GM19397 (cell line): ENCODE measurements at regions not wholly inside any gene's neighbourhood (a gene's known extent, or its start where the extent isn't known, plus 50 kb on each side); places are given as distances from the start of the nearest gene placed in this dataset.
A peak's percentile ranks its signal among the peaks of the same experiment; 100 is the strongest.
"Not testable (repeated sequence)": the region's sequence is repeated elsewhere in the genome, so short reads cannot be mapped to it uniquely, and the experiment has no call there.

Experiments used
- ATAC-seq: cut with Tn5 transposase; IDR thresholded peaks from one replicate; pipeline ENCODE4 v1.9.1; 2021; ENCODE audit warnings: mild to moderate bottlenecking, moderate library complexity; ENCODE audit not compliant: unreplicated experiment

GRCh38 chr5:117599811-117600210, 1025.2 kb upstream of the SEMA6A start:
- ATAC-seq, result not testable (repeated sequence)

DNA sequence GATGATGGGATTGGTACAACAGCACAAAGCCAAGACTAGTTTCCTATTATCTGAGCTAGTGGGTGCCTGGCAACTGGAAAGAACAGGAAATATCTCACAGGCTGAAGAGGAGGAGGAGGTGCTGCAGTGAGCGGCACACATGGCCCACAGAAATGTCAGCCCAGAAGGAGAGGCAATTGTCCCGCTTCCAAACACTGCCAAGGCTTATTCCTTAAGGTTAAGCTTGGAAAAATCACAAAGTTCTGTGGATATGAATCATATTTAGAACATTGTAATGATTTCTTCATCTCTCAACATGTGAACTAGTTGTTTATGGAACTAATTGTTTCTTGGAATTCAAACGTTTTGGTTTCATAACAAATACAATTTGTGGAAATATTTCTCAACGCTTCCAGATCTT, 1019.5 kb upstream of the SEMA6A start:
- no peak for ATAC-seq

DNA sequence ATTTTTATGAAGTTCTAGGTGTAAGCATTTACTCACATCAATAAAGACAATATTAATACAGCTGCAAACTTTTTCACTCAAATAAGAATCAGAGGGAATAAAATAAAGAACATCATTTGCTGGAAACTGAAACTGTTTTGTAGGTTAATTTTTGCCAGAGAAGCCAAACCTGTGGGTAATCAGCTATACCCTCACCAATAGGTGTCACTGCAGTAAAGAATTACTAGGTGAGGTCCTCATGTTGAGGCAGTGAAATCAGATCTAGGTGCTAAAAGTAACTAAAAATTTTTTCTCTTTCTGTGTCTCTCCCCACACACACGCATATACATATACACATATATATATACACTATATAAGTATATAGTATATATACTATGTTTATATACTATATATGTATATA, 1016.3 kb upstream of the SEMA6A start:
- peak; percentile 77 for ATAC-seq

- ATAC-seq, result no peak
Observed at GRCh38 chr5:117588611-117589010, 1014.0 kb upstream of the SEMA6A start.

DNA sequence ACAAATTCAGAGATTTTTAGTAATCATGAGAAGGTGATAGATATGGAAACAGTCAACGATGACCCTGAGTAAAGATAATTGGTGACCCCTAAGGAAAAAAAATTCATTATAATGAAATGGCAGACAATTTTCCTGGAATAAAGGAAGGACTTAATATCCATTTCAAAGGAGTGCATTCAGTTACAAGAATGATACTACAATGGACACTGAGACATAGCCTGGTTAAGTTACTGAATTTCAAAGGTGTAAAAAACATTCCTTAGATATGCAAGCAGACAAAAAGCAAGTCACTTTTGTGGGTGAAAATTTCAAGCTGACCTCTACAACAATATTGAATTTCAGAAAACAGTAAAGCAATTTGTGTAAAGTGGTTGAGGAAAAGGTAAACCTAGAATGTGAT, 1012.5 kb upstream of the SEMA6A start:
- ATAC-seq, result no peak

DNA sequence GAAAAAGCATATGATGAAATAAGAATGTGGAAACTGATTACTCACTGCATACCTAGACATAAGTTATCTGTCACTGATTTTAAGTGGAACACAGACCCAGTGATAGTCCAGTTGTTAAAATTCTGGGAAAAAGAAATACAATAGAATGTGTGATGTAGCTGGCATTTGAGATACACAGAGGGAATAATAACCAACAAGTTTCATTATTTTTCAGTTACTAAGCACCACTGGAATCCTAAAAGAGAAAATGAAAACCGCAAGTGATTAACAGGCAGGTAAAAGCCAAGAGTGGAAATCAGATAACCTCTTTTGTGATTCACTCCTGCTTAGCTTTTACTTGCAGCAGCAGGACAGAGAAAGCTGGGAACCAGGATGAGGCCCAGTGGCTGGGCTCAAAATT, 994.0 kb upstream of the SEMA6A start:
- no peak for ATAC-seq

GRCh38 chr5:117568126-117568525, 993.5 kb upstream of the SEMA6A start:
- no peak for ATAC-seq

- ATAC-seq, result no peak
Observed at GRCh38 chr5:117562647-117563046, 988.0 kb upstream of the SEMA6A start.

- no peak for ATAC-seq
Observed at GRCh38 chr5:117561531-117561930, 986.9 kb upstream of the SEMA6A start.

- no peak for ATAC-seq
Observed at GRCh38 chr5:117559005-117559844, 984.6 kb upstream of the SEMA6A start.

- no peak for ATAC-seq
Observed at GRCh38 chr5:117551236-117551635, 976.6 kb upstream of the SEMA6A start.

- ATAC-seq, result no peak
Observed at GRCh38 chr5:117547192-117547591, 972.6 kb upstream of the SEMA6A start.

GRCh38 chr5:117539692-117540091, 965.1 kb upstream of the SEMA6A start:
- ATAC-seq, result no peak

DNA sequence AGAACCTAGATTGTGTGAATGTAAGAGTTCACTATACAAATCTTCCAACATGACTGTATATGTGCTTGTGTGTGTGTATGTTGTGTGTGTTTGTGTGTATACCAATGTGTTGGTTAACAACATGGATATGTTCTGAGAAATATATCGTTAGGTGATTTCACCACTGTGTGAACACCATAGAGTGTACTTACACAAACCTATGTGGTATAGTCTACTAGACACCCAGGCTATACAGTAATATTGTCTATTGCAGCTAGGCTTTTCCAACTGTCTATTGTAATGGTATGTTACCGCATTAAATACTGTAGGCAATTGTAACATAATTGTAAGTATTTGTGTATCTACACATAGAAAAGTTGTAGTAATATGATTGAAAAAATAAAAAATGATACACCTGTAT, 959.2 kb upstream of the SEMA6A start:
- ATAC-seq, result no peak

GRCh38 chr5:117533051-117533670, 958.5 kb upstream of the SEMA6A start:
- ATAC-seq, result not testable (repeated sequence)

DNA sequence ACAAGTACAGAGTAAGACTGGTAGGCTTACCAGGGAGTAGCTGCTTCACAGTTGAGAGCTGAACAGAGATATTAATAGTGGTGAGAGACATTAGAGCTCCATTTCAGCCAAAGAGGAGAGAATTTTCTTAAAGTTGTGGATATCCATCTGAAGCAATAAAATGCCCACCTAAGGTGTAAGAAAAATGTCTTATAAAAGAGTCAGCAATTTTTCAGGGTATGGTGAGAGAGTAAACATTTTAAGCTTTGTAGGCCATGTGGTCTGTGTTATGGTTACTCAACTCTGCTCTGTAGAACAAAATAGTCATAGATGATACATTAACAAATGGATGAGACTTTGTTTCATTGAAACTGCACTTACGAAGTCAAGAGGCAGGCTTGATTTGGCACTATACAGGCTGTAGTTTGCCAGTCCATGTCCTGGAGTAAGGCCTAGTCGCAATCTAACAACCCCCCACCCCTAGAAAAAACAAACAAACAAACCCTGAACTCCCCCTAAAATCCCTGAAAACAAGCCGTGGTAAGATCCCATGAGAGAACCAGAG, 945.4 kb upstream of the SEMA6A start:
- ATAC-seq, result no peak

GRCh38 chr5:117504305-117504704, 929.7 kb upstream of the SEMA6A start:
- ATAC-seq, result no peak

DNA sequence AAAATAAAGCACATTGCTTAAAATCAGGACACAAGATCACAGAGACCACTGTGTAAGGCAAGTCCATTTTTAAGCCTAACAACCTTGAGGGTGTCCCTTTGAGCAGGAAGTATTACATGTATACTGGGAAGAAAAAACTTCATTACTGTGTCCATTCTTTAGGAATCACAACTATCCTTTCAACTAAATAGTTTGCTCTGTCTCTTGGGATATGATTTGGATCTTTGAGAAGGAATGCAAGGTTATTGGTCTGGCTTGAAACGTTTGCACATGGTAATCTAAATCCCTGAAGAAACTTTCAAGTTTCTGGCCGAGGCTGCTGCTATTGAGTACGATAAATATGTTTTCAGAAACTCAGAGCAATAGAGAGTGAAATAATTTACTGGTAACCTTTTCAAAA, 923.0 kb upstream of the SEMA6A start:
- ATAC-seq, result no peak

DNA sequence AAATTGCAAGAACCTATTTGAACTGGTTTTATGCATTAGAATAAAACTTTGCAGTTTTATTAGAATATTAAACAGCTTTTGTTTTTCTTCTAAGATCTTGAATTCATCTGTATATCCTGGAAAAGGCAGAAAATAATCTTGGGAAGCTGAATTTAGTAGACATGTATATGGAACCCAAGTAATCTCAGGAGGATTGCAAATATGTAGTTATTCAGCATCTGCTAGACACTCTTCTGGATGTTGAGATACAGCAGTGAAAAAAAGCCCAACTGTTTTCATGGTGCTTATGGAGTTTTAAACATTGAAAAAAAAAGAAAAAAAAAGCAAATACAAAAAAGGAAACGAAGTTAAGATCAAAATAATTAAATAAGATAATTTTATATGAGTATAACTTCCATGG, 922.2 kb upstream of the SEMA6A start:
- no peak for ATAC-seq

DNA sequence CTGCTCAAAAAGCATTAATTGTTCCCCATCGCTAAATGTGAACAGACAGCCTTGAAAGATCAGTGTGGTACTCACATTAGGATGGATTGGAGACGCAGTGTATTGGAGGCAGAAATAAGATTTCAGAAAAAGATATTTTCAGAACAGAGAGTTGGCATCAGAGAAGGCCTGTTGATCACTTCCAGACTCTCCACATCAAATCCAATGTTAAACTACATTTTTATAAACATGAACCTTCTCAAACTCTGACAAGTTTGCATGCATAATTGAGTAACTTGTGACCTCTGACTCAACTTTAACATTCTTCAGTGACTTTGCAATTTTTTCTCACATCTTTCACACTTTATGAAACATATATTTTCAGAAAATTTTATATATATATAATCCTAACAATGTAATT, 919.6 kb upstream of the SEMA6A start:
- ATAC-seq, result no peak

- no peak for ATAC-seq
Observed at GRCh38 chr5:117488976-117489500, 914.4 kb upstream of the SEMA6A start.

- ATAC-seq, result no peak
Observed at GRCh38 chr5:117487556-117487955, 912.9 kb upstream of the SEMA6A start.
